Nephron progenitor cell (in vitro differentiated cells): ENCODE measurements at regions not wholly inside any gene's neighbourhood (a gene's known extent, or its start where the extent isn't known, plus 50 kb on each side); places are given as distances from the start of the nearest gene placed in this dataset.

Experiments used
- DNase-seq: peaks from one replicate; pipeline ENCODE4 v3.0.0; 2021
- H3K27ac Mint-ChIP-seq: 2 replicates; pipeline ENCODE4 v1.8.0; 2021; ENCODE audit warnings: mild to moderate bottlenecking, moderate library complexity, mixed read lengths
- H3K27me3 Mint-ChIP-seq: 2 replicates; pipeline ENCODE4 v1.8.0; 2021; ENCODE audit warnings: mild to moderate bottlenecking, low read depth, mixed read lengths; ENCODE audit not compliant: poor library complexity
- H3K36me3 Mint-ChIP-seq: 2 replicates; pipeline ENCODE4 v1.8.0; 2021; ENCODE audit warnings: low read depth, mixed read lengths
- H3K4me1 Mint-ChIP-seq: 2 replicates; pipeline ENCODE4 v1.8.0; 2021; ENCODE audit warnings: mixed read lengths
- H3K4me3 Mint-ChIP-seq: 2 replicates; pipeline ENCODE4 v1.8.0; 2021; ENCODE audit warnings: mild to moderate bottlenecking, moderate library complexity, mixed read lengths
- H3K9me3 Mint-ChIP-seq: 2 replicates; pipeline ENCODE4 v1.8.0; 2021; ENCODE audit warnings: mild to moderate bottlenecking, moderate library complexity, mixed read lengths
- TF ChIP-seq, protein P1 (sequence below): fragments of 200-600 bp; sonication (generic); IDR thresholded peaks from 2 replicates; pipeline ENCODE4 v1.5.0; 2021; ENCODE audit warnings: antibody characterized with exemption

DNA sequence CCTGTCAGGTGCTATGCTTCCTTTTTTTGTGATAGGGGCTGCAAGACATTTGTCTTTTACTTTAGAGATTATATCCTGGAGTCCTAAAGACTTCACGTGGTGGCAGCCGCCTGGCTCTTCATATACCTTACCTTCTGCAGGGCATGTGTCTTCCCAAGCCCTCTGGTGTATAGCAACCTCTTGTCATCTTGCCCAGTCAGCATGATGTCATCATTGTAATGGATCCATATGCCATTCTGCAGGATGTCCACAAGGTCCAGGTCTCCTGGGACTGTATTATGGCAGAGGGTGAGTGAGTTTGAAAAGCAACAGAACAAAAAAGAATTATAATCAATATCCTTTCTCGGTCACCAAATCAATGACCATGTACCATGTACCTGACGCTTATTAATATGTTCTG is 82.2 kb upstream of the SCOC start:
- DNase-seq, result no peak
- TF ChIP-seq, protein P1, sequence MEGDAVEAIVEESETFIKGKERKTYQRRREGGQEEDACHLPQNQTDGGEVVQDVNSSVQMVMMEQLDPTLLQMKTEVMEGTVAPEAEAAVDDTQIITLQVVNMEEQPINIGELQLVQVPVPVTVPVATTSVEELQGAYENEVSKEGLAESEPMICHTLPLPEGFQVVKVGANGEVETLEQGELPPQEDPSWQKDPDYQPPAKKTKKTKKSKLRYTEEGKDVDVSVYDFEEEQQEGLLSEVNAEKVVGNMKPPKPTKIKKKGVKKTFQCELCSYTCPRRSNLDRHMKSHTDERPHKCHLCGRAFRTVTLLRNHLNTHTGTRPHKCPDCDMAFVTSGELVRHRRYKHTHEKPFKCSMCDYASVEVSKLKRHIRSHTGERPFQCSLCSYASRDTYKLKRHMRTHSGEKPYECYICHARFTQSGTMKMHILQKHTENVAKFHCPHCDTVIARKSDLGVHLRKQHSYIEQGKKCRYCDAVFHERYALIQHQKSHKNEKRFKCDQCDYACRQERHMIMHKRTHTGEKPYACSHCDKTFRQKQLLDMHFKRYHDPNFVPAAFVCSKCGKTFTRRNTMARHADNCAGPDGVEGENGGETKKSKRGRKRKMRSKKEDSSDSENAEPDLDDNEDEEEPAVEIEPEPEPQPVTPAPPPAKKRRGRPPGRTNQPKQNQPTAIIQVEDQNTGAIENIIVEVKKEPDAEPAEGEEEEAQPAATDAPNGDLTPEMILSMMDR, result no peak
- no peak overlapping the region for H3K4me3 Mint-ChIP-seq
- H3K27ac Mint-ChIP-seq, result no peak overlapping the region
- peaks cover 4% of the 10 kb centered on the region for H3K9me3 Mint-ChIP-seq
- peaks cover 11% of the 10 kb centered on the region for H3K4me1 Mint-ChIP-seq
- H3K27me3 Mint-ChIP-seq, result peaks cover 12% of the 10 kb centered on the region
- H3K36me3 Mint-ChIP-seq, result no peaks in the 10 kb centered on the region

DNA sequence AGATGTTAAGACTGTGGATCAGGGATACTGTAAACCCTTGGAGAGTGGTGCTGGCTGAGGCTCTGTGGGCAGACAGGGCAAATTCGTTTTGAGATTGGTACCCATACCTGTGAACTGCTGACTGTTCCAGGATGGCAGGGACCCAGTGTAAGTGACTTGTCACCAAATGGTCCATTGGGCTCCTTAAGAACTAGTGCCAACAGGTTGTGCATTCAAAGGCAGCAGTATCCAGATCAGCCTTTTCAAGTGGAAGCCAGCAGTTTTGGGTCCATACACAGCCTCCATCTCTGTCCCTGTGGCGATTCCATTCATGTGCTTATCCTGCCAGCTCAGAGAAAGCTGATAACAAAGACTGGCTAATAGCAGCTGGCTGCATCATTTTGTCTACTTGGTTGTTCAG is 84.0 kb upstream of the SCOC start:
- no peak overlapping the region for H3K27ac Mint-ChIP-seq

DNA sequence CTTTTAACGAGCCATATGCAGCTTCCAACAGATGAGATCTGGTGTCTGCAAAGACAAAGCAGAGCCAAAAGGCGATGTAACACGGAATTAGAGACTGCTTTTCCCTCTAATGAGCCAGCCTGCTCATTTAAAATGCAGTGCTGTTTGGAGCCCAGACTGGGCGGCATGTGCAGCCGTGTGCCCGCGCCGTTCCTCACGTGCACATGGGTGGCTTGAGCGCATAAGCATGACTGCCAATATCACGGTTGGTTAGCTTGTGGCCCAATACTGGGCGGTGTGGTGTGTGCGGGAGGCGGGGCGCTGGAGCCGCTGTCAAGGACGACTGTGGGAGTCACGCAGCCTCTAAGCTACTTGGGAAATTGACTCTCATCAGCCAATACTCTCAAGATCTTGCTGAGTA is 87.0 kb upstream of the SCOC start:
- Mint-ChIP-seq H3K4me3 (no peak overlapping the region), H3K27me3 (no peaks in the 10 kb centered on the region), H3K4me1 (no peaks in the 10 kb centered on the region), H3K36me3 (no peaks in the 10 kb centered on the region), H3K9me3 (no peaks in the 10 kb centered on the region), H3K27ac (no peak overlapping the region)
- TF ChIP-seq, protein P1, result no peak
- no peak for DNase-seq

More for the DNA sequence above, 84.0 kb upstream of the SCOC start:
- Mint-ChIP-seq H3K4me1 (no peaks in the 10 kb centered on the region), H3K4me3 (no peak overlapping the region), H3K27me3 (peaks cover 7% of the 10 kb centered on the region), H3K36me3 (no peaks in the 10 kb centered on the region), H3K9me3 (no peaks in the 10 kb centered on the region)
- TF ChIP-seq, protein P1, result no peak
- no peak for DNase-seq

DNA sequence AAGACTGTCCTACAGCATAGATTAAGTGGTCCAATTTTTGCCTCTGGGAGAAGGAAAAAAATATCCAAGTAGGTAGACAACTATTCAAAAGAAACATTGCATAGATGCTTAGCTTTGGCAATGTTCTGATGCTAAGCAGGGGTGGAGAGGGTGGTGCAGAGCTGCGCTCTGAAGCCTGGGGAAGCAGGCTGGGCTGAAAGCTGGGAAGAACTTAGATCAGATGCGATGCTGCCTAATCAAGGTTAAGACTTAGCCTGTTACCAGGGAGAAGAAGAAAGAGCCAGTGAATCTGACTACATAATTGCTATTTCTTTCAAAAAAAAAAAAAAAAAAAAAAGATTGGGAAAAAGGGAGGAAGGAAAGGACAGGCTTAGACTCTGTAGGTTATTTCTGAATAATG is 89.0 kb upstream of the SCOC start:
- Mint-ChIP-seq H3K27me3 (no peaks in the 10 kb centered on the region), H3K36me3 (no peaks in the 10 kb centered on the region), H3K27ac (no peak overlapping the region), H3K4me1 (no peaks in the 10 kb centered on the region), H3K9me3 (no peaks in the 10 kb centered on the region), H3K4me3 (no peak overlapping the region)
- no peak for DNase-seq
- TF ChIP-seq, protein P1, result no peak

DNA sequence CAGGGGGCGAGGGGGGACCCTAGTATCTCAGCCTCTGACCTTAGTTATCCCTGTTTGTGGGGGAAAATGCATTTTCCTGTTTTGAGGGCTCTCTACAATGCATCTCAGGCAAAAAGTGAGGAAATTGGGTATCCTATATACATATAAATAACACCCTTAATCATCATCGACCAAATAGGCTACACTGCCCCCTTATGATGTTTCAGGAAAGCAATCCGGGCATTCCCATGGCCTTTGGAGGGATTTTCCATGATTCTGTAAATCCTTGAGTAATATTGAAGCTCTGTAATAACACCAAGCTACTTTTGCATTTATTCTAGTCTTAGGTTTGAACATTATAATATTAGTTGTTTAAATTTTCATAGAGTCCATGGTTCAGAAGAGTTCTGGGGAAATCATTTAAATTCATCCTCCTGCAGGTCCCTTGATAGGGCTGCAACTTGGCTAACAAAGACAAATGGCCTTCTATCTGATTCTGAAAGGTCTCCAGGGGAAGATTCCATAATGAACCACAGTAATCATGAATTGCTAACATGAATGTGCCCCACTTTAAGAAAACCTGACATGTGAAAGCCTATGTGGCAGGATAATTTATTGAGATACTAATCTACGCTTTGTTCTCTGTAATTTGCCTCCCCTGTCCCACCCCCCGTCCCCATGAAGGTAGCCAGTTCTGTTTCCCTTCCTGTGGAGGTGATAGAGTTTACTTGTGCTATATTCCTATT is 91.5 kb upstream of the SCOC start:
- no peaks in the 10 kb centered on the region for H3K4me1 Mint-ChIP-seq
- H3K27me3 Mint-ChIP-seq, result no peaks in the 10 kb centered on the region
- H3K27ac Mint-ChIP-seq, result no peak overlapping the region
- peaks cover 13% of the 10 kb centered on the region for H3K9me3 Mint-ChIP-seq
- no peak for DNase-seq
- no peaks in the 10 kb centered on the region for H3K36me3 Mint-ChIP-seq
- TF ChIP-seq, protein P1, result no peak
- H3K4me3 Mint-ChIP-seq, result no peak overlapping the region

DNA sequence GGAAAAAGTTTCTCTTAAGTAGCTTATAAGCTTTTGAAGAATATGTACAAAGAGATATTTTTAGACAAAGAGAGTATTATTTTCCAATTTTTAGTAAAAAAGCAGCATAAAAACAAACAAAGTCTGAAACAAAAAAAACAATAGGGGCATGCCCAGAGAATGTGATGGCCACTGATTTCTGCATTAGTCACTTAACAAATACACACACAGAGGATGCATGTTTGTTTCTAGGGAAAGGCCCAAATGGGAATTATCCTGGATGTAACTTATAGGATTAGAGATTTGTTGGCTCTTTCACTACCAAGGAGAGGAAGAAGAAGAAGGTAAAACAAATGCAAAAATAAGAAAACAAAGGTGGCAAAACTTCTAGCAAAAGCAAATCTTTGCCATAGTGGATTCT is 95.9 kb upstream of the SCOC start:
- H3K4me3 Mint-ChIP-seq, result no peak overlapping the region
- no peaks in the 10 kb centered on the region for H3K36me3 Mint-ChIP-seq
- peaks cover 13% of the 10 kb centered on the region for H3K9me3 Mint-ChIP-seq
- no peak for DNase-seq
- TF ChIP-seq, protein P1, result no peak
- no peak overlapping the region for H3K27ac Mint-ChIP-seq
- H3K4me1 Mint-ChIP-seq, result no peaks in the 10 kb centered on the region
- H3K27me3 Mint-ChIP-seq, result no peaks in the 10 kb centered on the region
